Breast epithelium (tissue), 3 donors: ENCODE measurements at regions not wholly inside any gene's neighbourhood (a gene's known extent, or its start where the extent isn't known, plus 50 kb on each side); places are given as distances from the start of the nearest gene placed in this dataset.

Source experiments
- POLR2A ChIP-seq: fragments of 450-650 bp; IDR thresholded peaks from one replicate; pipeline ENCODE4 v1.6.1; 2016; ENCODE audit warnings: antibody characterized with exemption, mild to moderate bottlenecking, moderate library complexity
- TF ChIP-seq, protein P1 (sequence below), 3 donors: fragments of 450-650 bp; IDR thresholded peaks; one replicate each; pipeline ENCODE4 v1.5.1; 2016 to 2017; ENCODE audit warnings: antibody characterized with exemption in 3 of 3, mild to moderate bottlenecking in 3 of 3, moderate library complexity in 3 of 3

GRCh38 chr22:49660321-49660720, 167.4 kb downstream of the BRD1 start:
- no peak for TF ChIP-seq POLR2A
- TF ChIP-seq, protein P1, sequence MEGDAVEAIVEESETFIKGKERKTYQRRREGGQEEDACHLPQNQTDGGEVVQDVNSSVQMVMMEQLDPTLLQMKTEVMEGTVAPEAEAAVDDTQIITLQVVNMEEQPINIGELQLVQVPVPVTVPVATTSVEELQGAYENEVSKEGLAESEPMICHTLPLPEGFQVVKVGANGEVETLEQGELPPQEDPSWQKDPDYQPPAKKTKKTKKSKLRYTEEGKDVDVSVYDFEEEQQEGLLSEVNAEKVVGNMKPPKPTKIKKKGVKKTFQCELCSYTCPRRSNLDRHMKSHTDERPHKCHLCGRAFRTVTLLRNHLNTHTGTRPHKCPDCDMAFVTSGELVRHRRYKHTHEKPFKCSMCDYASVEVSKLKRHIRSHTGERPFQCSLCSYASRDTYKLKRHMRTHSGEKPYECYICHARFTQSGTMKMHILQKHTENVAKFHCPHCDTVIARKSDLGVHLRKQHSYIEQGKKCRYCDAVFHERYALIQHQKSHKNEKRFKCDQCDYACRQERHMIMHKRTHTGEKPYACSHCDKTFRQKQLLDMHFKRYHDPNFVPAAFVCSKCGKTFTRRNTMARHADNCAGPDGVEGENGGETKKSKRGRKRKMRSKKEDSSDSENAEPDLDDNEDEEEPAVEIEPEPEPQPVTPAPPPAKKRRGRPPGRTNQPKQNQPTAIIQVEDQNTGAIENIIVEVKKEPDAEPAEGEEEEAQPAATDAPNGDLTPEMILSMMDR (IDR thresholded peaks at IDR 0.05) = no peak
